Fibroblast of pulmonary artery (primary cell): ENCODE measurements at regions not wholly inside any gene's neighbourhood (a gene's known extent, or its start where the extent isn't known, plus 50 kb on each side); places are given as distances from the start of the nearest gene placed in this dataset.

Source experiments
- DNase-seq: peaks from one replicate; pipeline ENCODE4 v3.0.0-alpha.2; 2010; ENCODE audit warnings: low read depth
- H3K4me3 ChIP-seq: replicated peaks from 2 replicates; pipeline ENCODE4 v1.5.1; 2011; ENCODE audit warnings: low read depth, mild to moderate bottlenecking, control low read depth, low read length, moderate library complexity
- CTCF ChIP-seq: IDR thresholded peaks from 2 replicates; pipeline ENCODE4 v1.5.1; 2011; ENCODE audit warnings: mild to moderate bottlenecking, control low read depth, low read length, inconsistent platforms; ENCODE audit errors: missing control alignments

- DNase-seq: no peak
- no peak for TF ChIP-seq CTCF
- no peak overlapping the region for H3K4me3 ChIP-seq
Observed at GRCh38 chr22:22982616-22983015, 87.7 kb upstream of the GNAZ start.

GRCh38 chr22:22983123-22983522 is 87.2 kb upstream of the GNAZ start:
- H3K4me3 ChIP-seq: no peak overlapping the region
- no peak for TF ChIP-seq CTCF
- no peak for DNase-seq

GRCh38 chr22:22983816-22984215 is 86.5 kb upstream of the GNAZ start:
- H3K4me3 ChIP-seq: no peak overlapping the region
- no peak for TF ChIP-seq CTCF
- DNase-seq: no peak

- no peak overlapping the region for H3K4me3 ChIP-seq
- no peak for TF ChIP-seq CTCF
- no peak for DNase-seq
Observed at GRCh38 chr22:22984967-22985366, 85.4 kb upstream of the GNAZ start.

- no peak overlapping the region for H3K4me3 ChIP-seq
- TF ChIP-seq CTCF: no peak
- DNase-seq: no peak
Observed at GRCh38 chr22:22986008-22986407, 84.3 kb upstream of the GNAZ start.

- no peak for DNase-seq
- no peak overlapping the region for H3K4me3 ChIP-seq
- TF ChIP-seq CTCF: no peak
Observed at GRCh38 chr22:22986640-22987039, 83.7 kb upstream of the GNAZ start.

- no peak for DNase-seq
- H3K4me3 ChIP-seq: no peak overlapping the region
- TF ChIP-seq CTCF: no peak
Observed at GRCh38 chr22:22988150-22988549, 82.2 kb upstream of the GNAZ start.
